Activated T-helper 1 cell treated with anti-CD3 and anti-CD28 coated beads, Interleukin-12 subunit alpha, Interleukin-12 subunit beta, Interleukin-2, Interleukin-4 antibody, amounts not matched to agents 30 ng/mL and 10 ng/mL and 1 ng/mL, durations not matched to agents 14 hours and 24 hours and 36 hours (primary cell): ENCODE measurements at regions not wholly inside any gene's neighbourhood (a gene's known extent, or its start where the extent isn't known, plus 50 kb on each side); places are given as distances from the start of the nearest gene placed in this dataset.

ENCODE experiments used
- DNase-seq: peaks from one replicate; pipeline ENCODE4 v3.0.0; 2021; ENCODE audit warnings: low spot score
- H3K27ac Mint-ChIP-seq: one replicate; pipeline ENCODE4 v1.8.0; 2021; ENCODE audit warnings: mild to moderate bottlenecking, mixed read lengths
- H3K27me3 Mint-ChIP-seq: one replicate; pipeline ENCODE4 v1.8.0; 2022; ENCODE audit warnings: mild to moderate bottlenecking, moderate library complexity, mixed read lengths; ENCODE audit not compliant: insufficient read depth
- H3K36me3 Mint-ChIP-seq: one replicate; pipeline ENCODE4 v1.8.0; 2021; ENCODE audit warnings: low read depth, mixed read lengths
- H3K4me1 Mint-ChIP-seq: one replicate; pipeline ENCODE4 v1.8.0; 2021; ENCODE audit warnings: low read depth, mixed read lengths
- H3K4me3 Mint-ChIP-seq: one replicate; pipeline ENCODE4 v1.8.0; 2021; ENCODE audit warnings: mild to moderate bottlenecking, moderate library complexity, mixed read lengths
- H3K9me3 Mint-ChIP-seq: one replicate; pipeline ENCODE4 v1.8.0; 2021; ENCODE audit warnings: mixed read lengths
- intact Hi-C: fragments of 100-400 bp; cut with micrococcal nuclease; formaldehyde crosslinking; loops from one replicate; pipeline ENCODE4 v1.15.1; 2024

DNA sequence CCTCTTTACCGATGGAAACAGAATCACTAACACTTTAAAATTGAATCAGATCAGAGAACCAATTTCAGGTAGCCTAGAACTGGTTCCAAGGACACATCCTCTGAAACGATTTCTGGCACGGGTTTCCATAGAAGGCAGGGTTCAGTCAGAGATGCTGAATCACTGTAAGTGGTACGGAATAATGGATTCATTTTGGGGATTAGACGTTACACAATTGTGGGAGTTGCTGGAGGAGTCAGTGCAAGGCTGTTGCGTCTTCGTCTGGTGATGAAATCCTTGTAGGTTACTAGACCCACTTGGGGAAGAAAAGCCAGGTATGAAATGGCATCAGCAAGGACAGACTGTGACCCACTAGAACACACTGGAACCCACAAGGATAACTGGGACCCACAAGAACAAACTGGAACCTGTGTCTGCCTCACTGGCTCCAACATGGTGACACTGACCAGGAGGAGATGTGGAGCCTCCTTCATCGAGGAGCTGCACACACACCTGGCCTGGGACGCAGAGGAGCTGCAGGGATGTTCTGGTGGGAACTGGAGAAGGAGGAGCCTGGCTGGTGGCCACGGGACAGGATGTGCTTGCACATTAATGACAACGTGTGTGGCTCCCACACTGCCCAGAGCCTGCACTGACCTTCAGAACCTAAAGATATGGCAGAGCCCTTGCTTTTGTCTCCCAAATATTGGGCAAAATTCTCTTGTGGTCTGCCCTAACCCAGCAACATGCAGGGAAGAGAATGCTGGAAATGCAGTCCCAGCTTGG is 105.1 kb downstream of the TRAPPC11 start:
- no peaks in the 10 kb centered on the region for H3K9me3 Mint-ChIP-seq
- no peak overlapping the region for H3K4me3 Mint-ChIP-seq
- intact Hi-C loops = no loop called here
- no peaks in the 10 kb centered on the region for H3K36me3 Mint-ChIP-seq
- DNase-seq = no peak
- H3K27ac Mint-ChIP-seq = no peak overlapping the region
- peaks cover 12% of the 10 kb centered on the region for H3K27me3 Mint-ChIP-seq
- H3K4me1 Mint-ChIP-seq = no peaks in the 10 kb centered on the region

DNA sequence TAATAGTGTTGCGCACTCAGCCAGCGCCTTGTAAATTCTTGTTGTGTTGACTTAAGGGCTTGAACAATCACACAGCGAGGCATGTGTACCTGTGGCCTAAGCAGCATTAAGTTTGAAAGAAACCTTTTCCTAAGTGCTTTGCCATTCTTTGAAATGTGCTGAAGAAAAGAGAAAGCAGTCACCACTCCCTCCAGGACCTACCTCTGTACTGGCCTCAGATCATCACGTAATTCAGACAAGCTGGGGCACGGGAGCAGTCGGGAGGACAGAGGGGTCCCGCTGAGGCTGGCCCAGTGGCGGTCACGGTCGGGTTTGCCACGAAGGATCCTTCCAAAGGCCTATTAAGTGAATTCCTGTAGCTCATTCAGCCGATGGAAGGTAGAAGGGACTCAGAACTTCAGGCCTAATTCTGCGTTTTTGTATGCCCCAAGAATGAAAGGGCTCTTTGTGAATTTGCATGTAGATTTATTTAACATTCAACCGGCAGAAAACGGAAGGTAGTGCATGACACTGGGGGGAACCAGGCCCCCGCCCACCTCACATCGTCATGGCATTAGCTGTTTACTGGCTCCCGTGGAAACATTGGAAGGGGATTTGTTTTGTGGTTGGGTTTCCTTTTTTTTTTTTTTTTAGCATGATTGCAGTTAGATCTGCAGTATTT is 106.3 kb downstream of the TRAPPC11 start:
- DNase-seq = no peak
- no peaks in the 10 kb centered on the region for H3K4me1 Mint-ChIP-seq
- no peaks in the 10 kb centered on the region for H3K36me3 Mint-ChIP-seq
- no peaks in the 10 kb centered on the region for H3K9me3 Mint-ChIP-seq
- H3K27ac Mint-ChIP-seq = no peak overlapping the region
- peaks cover 12% of the 10 kb centered on the region for H3K27me3 Mint-ChIP-seq
- intact Hi-C loops = no loop called here
- no peak overlapping the region for H3K4me3 Mint-ChIP-seq

DNA sequence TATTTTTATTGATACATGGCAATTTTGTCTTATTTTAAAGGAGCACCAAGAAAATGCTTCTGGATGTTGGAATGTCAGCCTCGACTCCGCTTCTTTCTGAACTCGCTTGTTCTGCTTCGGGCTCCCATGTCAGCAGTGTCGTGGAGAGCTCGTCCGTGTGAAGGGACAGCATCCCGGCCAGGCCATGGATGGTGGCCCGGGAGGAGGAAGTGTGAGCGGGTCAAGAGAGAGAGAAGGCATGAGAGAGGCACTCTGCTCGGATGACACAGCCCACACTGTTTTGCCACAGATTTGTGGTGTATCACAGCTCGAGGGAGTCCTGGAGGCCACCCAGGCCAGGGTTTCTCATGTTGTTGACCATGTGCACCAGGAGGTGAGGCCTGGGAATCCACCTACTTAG is 107.0 kb downstream of the TRAPPC11 start:
- H3K4me3 Mint-ChIP-seq = no peak overlapping the region
- intact Hi-C loops = no loop called here
- H3K27me3 Mint-ChIP-seq = peaks cover 12% of the 10 kb centered on the region
- no peak for DNase-seq
- H3K4me1 Mint-ChIP-seq = no peaks in the 10 kb centered on the region
- H3K36me3 Mint-ChIP-seq = no peaks in the 10 kb centered on the region
- no peak overlapping the region for H3K27ac Mint-ChIP-seq
- H3K9me3 Mint-ChIP-seq = no peaks in the 10 kb centered on the region

DNA sequence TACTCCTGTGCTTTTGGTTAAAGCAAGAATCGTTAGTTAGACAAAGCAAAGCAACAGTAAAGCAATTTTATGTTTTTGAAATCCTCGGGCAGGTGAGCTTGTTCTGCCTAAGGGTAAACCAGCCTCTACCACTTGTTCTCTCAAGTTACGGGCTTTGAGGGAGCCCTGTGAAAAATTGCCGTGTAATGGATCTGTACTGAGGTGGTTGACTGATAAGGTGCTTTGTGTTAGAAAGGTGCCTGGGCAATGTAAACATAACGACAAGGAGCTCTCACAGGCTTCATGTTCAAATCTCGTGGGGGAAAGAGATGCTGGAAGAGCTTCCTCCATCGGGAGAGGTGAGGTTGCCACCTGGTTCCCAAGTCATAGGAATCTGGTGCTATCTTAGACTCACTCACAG is 111.8 kb downstream of the TRAPPC11 start:
- Mint-ChIP-seq H3K9me3 (no peaks in the 10 kb centered on the region), H3K4me3 (no peak overlapping the region), H3K4me1 (no peaks in the 10 kb centered on the region), H3K27ac (no peak overlapping the region), H3K27me3 (peaks cover 2% of the 10 kb centered on the region), H3K36me3 (no peaks in the 10 kb centered on the region)
- intact Hi-C loops = no loop called here
- DNase-seq = no peak

DNA sequence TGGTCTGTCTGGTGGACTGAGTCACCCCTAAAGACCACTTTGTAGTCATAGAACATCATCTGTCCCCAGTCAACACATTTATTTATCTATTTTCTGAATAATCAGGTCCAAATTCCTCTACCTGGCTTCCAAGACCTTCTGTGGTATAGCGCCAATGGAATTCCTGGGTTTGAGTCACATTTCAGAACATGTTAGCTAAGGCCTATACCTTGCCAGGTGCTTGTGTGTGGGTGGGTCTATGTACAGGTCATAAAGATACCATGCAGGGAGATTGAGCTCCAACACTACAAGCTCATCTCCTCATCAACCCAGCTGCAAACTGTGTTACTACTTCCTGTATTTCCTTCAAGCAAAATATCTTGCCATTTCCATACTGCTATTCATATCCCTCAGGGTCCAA is 113.3 kb downstream of the TRAPPC11 start:
- no peak overlapping the region for H3K27ac Mint-ChIP-seq
- no peaks in the 10 kb centered on the region for H3K27me3 Mint-ChIP-seq
- H3K9me3 Mint-ChIP-seq = no peaks in the 10 kb centered on the region
- no peaks in the 10 kb centered on the region for H3K4me1 Mint-ChIP-seq
- H3K4me3 Mint-ChIP-seq = no peak overlapping the region
- no peak for DNase-seq
- no peaks in the 10 kb centered on the region for H3K36me3 Mint-ChIP-seq
- intact Hi-C loops = no loop called here

DNA sequence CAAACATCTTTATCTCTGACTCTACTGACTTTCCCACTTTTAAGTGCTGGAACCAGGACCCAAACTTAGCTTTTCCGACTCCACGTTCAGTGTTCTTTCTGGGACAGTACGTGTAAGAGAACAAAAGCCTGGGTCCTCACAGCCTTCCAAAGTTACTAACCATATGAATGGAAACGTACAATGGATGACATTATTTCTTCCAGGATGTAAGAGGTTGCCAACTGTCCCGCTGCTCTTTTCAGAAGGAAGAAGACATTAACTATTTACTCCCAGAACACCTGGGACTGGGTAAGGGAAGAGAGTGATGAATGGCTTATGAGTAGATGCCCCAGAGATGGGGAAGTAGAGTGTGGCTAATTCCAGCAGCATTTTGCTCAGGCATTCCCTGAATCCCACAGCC is 114.7 kb downstream of the TRAPPC11 start:
- Mint-ChIP-seq H3K27ac (no peak overlapping the region), H3K27me3 (peaks cover 3% of the 10 kb centered on the region), H3K4me1 (no peaks in the 10 kb centered on the region), H3K36me3 (no peaks in the 10 kb centered on the region), H3K9me3 (no peaks in the 10 kb centered on the region), H3K4me3 (no peak overlapping the region)
- no peak for DNase-seq
- intact Hi-C loops = no loop called here

DNA sequence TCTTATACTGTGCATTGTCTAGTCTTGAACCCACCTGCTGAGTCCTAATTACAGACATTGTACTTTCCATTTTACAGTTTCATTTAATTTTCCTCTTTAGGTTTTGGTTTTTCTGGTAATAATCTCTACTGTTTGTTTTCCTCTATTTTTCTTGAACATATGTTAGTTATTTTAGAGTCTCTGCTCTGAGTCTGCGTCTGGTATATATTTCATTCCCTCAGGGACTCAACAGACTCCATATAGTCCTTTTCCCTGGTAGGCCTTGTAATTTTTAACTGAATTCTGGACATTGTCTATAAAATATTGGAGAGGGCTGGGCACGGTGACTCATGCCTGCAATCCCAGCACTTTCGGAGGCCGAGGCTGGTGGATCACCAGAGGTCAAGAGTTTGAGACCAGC is 121.8 kb upstream of the STOX2 start:
- no peak for DNase-seq

DNA sequence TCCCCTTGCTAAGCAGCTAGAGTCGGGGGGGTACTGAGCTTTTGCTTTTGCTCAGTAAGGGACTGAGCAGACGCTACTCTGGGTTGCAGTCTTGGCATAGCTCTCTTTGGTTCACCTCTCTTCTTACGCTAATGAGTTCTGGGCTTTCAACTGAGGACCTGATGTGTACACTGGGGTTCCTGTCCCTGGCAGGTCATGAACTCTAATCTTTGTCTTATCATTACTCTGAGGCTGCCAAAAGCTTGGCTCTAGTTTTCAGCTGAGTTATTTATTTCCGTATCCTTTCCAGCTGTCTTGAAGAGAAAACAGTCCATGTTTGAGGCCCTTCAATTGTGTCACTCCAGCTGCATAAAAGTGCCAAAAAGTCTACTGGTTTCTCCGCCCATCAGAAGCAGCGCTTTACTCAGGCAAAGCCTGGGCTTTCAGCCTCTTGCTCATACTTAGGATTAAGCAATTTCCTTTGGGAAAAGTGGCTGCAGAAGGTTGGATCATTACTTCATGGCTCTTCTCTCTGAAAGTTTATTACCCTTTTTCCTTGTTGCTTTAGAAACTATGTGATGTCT is 121.0 kb upstream of the STOX2 start:
- Mint-ChIP-seq H3K9me3 (no peaks in the 10 kb centered on the region), H3K4me3 (no peak overlapping the region), H3K27me3 (peaks cover 13% of the 10 kb centered on the region), H3K27ac (no peak overlapping the region), H3K36me3 (no peaks in the 10 kb centered on the region), H3K4me1 (no peaks in the 10 kb centered on the region)
- intact Hi-C loops = no loop called here
- no peak for DNase-seq

More for the DNA sequence above, 121.8 kb upstream of the STOX2 start:
- intact Hi-C loops = no loop called here
- Mint-ChIP-seq H3K4me1 (no peaks in the 10 kb centered on the region), H3K36me3 (no peaks in the 10 kb centered on the region), H3K4me3 (no peak overlapping the region), H3K9me3 (no peaks in the 10 kb centered on the region), H3K27ac (no peak overlapping the region), H3K27me3 (peaks cover 15% of the 10 kb centered on the region)

DNA sequence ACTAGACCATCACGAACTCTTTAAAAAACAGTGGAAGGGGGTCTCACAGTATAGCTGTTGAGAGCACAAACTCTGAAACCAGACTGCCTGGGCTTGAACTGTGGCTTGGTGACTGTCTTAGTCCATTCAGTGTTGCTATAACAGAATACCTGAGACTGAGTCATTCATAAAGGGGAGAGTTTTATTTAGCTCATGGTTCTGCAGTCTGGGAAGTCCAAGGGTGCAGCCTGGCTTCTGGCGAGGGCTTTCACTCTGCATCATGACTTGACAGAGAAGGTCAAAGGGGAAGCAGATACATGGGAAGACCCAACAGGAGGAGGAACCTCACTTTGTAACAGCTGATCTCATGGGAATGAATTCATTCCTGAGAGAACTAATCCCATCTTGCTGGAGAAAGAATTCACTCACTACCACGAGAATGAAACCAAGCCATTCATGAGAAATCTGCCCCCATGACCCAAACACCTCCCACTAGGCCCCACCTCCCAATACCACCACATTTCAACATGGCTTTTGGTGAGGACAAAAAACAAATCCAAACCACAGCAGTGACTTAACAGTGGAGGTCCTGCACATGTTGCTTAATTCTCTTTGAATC is 116.7 kb upstream of the STOX2 start:
- intact Hi-C loops = no loop called here
- no peak overlapping the region for H3K27ac Mint-ChIP-seq
- no peaks in the 10 kb centered on the region for H3K36me3 Mint-ChIP-seq
- no peak for DNase-seq
- H3K4me1 Mint-ChIP-seq = no peaks in the 10 kb centered on the region
- no peak overlapping the region for H3K4me3 Mint-ChIP-seq
- peaks cover 16% of the 10 kb centered on the region for H3K9me3 Mint-ChIP-seq
- H3K27me3 Mint-ChIP-seq = peaks cover 2% of the 10 kb centered on the region

DNA sequence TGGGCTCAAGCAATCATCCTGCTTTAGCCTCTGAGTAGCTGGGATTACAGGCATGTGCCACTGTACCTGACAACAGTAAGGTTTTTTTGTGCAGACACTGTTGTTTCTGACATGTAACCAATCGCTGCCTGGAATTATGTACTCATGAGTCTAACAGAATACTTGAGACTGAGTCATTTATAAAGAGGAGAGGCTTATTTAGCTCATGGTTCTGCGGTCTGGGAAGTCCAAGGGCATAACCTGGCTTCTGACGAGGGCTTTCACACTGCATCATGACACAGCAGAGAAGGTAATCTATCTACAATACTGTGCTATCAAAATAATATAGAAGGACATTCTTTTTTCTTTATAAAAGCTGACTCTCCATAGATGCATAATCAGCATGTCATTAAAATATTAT is 115.5 kb upstream of the STOX2 start:
- Mint-ChIP-seq H3K4me1 (no peaks in the 10 kb centered on the region), H3K36me3 (no peaks in the 10 kb centered on the region), H3K27ac (no peak overlapping the region), H3K27me3 (peaks cover 2% of the 10 kb centered on the region), H3K9me3 (peaks cover 22% of the 10 kb centered on the region), H3K4me3 (no peak overlapping the region)
- DNase-seq = no peak
- intact Hi-C loops = no loop called here

DNA sequence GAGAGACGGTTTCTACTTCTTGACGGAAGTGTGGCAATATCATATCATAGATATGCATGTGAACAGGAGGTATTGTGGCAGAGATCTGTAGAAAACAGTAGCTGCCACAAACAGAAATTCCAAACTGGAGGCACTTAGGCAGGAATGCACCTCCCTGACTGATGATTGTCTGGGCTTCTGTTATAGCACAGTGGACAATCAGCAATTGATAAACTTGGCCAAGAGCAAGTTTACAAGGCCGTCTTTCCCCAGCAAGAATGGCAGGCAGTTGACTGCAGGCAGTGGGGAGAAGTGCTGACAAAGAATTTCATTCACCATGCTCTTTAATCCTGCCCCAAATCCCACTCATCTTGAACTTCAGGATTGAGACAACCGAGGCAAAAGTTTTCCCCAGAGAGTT is 114.4 kb upstream of the STOX2 start:
- no peak overlapping the region for H3K4me3 Mint-ChIP-seq
- H3K27ac Mint-ChIP-seq = no peak overlapping the region
- peaks cover 6% of the 10 kb centered on the region for H3K27me3 Mint-ChIP-seq
- no peak for DNase-seq
- H3K4me1 Mint-ChIP-seq = no peaks in the 10 kb centered on the region
- H3K36me3 Mint-ChIP-seq = no peaks in the 10 kb centered on the region
- peaks cover 22% of the 10 kb centered on the region for H3K9me3 Mint-ChIP-seq
- intact Hi-C loops = no loop called here

DNA sequence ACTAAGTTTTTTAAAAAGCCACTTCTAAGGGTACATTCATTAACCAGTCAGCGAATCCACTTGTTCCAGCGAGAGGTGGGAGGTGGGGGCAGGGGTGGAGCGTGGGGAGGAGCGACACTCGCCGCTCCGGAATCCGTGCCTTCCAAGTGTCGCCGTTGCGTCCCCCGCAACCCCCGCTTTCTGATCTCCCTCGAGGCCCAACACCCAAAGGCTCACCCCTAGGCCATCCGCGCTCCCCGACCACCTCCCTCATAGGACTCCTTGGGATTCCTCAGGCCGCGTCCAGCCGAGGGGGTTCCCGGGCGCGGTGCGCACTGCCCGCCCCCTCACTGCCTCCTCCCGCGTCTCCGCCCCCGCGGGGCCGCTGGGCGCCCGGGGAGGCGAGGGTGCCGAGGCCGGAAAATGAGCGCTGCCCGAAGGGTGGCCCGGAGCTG is 108.1 kb upstream of the STOX2 start:
- Mint-ChIP-seq H3K36me3 (peaks cover 1% of the 10 kb centered on the region), H3K4me1 (peaks cover 12% of the 10 kb centered on the region), H3K27me3 (peaks cover 51% of the 10 kb centered on the region), H3K9me3 (peaks cover 19% of the 10 kb centered on the region), H3K27ac (no peak overlapping the region), H3K4me3 (peak overlapping the region; percentile 57)
- DNase-seq = no peak
- intact Hi-C loops = loop anchor here (5.0 kb wide), 2 partner anchors 75 to 1225 kb away; no protein-coding TSS in a partner anchor
